GM23248 (cell line): ENCODE measurements at regions not wholly inside any gene's neighbourhood (a gene's known extent, or its start where the extent isn't known, plus 50 kb on each side); places are given as distances from the start of the nearest gene placed in this dataset.

Source experiments
- EZH2 ChIP-seq: fragments of 200-600 bp; sonication (generic); IDR thresholded peaks from 2 replicates; pipeline ENCODE4 v1.6.1; 2018; ENCODE audit warnings: antibody characterized with exemption, mild to moderate bottlenecking; ENCODE audit not compliant: insufficient read depth, poor library complexity, severe bottlenecking
- EZH2phosphoT487 ChIP-seq: fragments of 200-600 bp; sonication (generic); IDR thresholded peaks from 2 replicates; pipeline ENCODE4 v1.6.1; 2018; ENCODE audit warnings: antibody characterized with exemption, moderate library complexity, mild to moderate bottlenecking, low read depth; ENCODE audit not compliant: insufficient read depth

DNA sequence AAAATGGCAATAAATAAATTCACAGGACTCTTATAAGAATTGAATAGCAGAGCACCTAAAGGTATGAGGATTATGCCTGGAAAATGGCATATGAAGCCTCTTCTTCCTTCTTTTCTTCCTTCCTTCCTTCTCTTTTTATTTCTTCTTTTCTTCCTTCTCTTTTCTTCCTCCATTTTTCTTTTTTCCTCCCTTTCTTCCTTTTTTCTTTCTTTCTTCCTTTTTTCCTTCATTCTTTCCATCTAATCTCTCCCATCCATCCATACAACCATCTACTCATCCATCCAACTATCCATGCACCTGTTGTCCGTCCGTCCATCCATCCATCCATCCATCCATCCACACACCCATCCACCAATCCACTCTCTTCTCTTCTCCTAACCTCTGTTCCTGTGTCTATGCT, 173.8 kb downstream of the TBX5 start:
- no peak for TF ChIP-seq EZH2
- no peak for TF ChIP-seq EZH2phosphoT487
